Body of pancreas (tissue), 4 donors: ENCODE measurements at regions not wholly inside any gene's neighbourhood (a gene's known extent, or its start where the extent isn't known, plus 50 kb on each side); places are given as distances from the start of the nearest gene placed in this dataset.

Source experiments
- ATAC-seq: fragments of 150-250 bp; one replicate; pipeline ENCODE4 v1.9.1; 2016
- DNase-seq, 4 donors: peaks; one replicate each; pipeline ENCODE4 v3.0.0-alpha.2; 2019
- H3K27ac ChIP-seq, 4 donors: fragments of 200-600 bp; sonication (generic); 1 replicate in 3 of 4; 2 replicates in 1 of 4; pipeline versions ENCODE4 v1.5.1 to v1.6.1; 2016 to 2019; ENCODE audit warnings: mild to moderate bottlenecking in 1 of 4, mixed read lengths in 1 of 4, moderate library complexity in 1 of 4
- H3K27me3 ChIP-seq, 2 donors: fragments of 200-600 bp; sonication (generic); one replicate each; pipeline ENCODE4 v1.6.0; 2016; ENCODE audit warnings: mild to moderate bottlenecking in 1 of 2
- H3K36me3 ChIP-seq, 2 donors: fragments of 200-600 bp; sonication (generic); replicated peaks in 1 of 2; 2 replicates each; pipeline ENCODE4 v1.5.1; 2016; ENCODE audit warnings: low read depth in 2 of 2; ENCODE audit not compliant: insufficient read depth in 1 of 2
- H3K4me1 ChIP-seq: fragments of 200-600 bp; sonication (generic); one replicate; pipeline ENCODE4 v1.6.0; 2016
- H3K4me3 ChIP-seq, 2 donors: fragments of 200-600 bp; sonication (generic); 1 replicate in 1 of 2; 2 replicates in 1 of 2; pipeline ENCODE4 v1.5.1; 2016 to 2019
- H3K9me3 ChIP-seq, 3 donors: fragments of 200-600 bp; sonication (generic); 1 replicate in 2 of 3; 2 replicates in 1 of 3; pipeline ENCODE4 v1.5.1; 2016
- CTCF ChIP-seq, 7 experiments: fragments of 450-650 bp in 4 of 7; fragments of 200-600 bp in 3 of 7; sonication (generic) in 3 of 7; IDR thresholded peaks; one replicate each; pipeline ENCODE4 v1.5.1; 2016 to 2019; ENCODE audit warnings: antibody characterized with exemption in 7 of 7
- POLR2A ChIP-seq, 3 donors: fragments of 450-650 bp; IDR thresholded peaks; one replicate each; pipeline ENCODE4 v1.6.1; 2016; ENCODE audit warnings: antibody characterized with exemption in 3 of 3, mild to moderate bottlenecking in 2 of 3
- WGBS, 2 donors: methylation state at CpG; one replicate each; pipeline ENCODE4 v1.1.5; 2017; 5-methylcytosine and 5-hydroxymethylcytosine counted together
- intact Hi-C: fragments of 100-400 bp; cut with DNase I; formaldehyde crosslinking; loops from one replicate; pipeline ENCODE4 v1.15.1; 2023

- no peaks in the 10 kb centered on the region for H3K36me3 ChIP-seq
Measured at GRCh38 chr16:26550111-26550610, 516.6 kb upstream of the C16orf82 start.

GRCh38 chr16:26554030-26554429 lies 512.7 kb upstream of the C16orf82 start:
- H3K9me3 ChIP-seq: no peaks in the 10 kb centered on the region
- no peak overlapping the region for H3K4me3 ChIP-seq
- 66 to 75% methylated on average over 3 of the region's 3 CpGs for WGBS, 2 donors
- ATAC-seq (no peak), DNase-seq (no peak)
- H3K36me3 ChIP-seq: no peaks in the 10 kb centered on the region
- no peak overlapping the region for H3K27ac ChIP-seq
- no peaks in the 10 kb centered on the region for H3K4me1 ChIP-seq
- TF ChIP-seq CTCF (IDR thresholded peaks at IDR 0.05): no peak
- TF ChIP-seq POLR2A (IDR thresholded peaks at IDR 0.05): no peak
- H3K27me3 ChIP-seq: no peaks in the 10 kb centered on the region
- intact Hi-C loops: no loop called here

More at GRCh38 chr16:26550111-26550610, 516.6 kb upstream of the C16orf82 start:
- ATAC-seq (no peak), DNase-seq (no peak)
- H3K9me3 ChIP-seq: no peaks in the 10 kb centered on the region
- intact Hi-C loops: no loop called here
- H3K27ac ChIP-seq: no peak overlapping the region
- H3K4me1 ChIP-seq: no peaks in the 10 kb centered on the region
- WGBS, 2 donors: 35 to 39% methylated on average over 3 of the region's 3 CpGs
- no peak overlapping the region for H3K4me3 ChIP-seq
- TF ChIP-seq POLR2A (IDR thresholded peaks at IDR 0.05): no peak
- no peak for TF ChIP-seq CTCF (IDR thresholded peaks at IDR 0.05)
- H3K27me3 ChIP-seq: no peaks in the 10 kb centered on the region

- no peak for TF ChIP-seq CTCF (IDR thresholded peaks at IDR 0.05)
- no peaks in the 10 kb centered on the region for H3K27me3 ChIP-seq
- H3K27ac ChIP-seq: no peak overlapping the region
- DNase-seq: peak; percentile 12 to 75 (median 30)
- intact Hi-C loops: no loop called here
- H3K36me3 ChIP-seq: no peaks in the 10 kb centered on the region
- H3K9me3 ChIP-seq: no peaks in the 10 kb centered on the region
- H3K4me3 ChIP-seq: no peak overlapping the region
- peaks cover 7% of the 10 kb centered on the region for H3K4me1 ChIP-seq
- ATAC-seq: no peak
- WGBS, 2 donors: 19 to 23% methylated on average over 6 of the region's 6 CpGs
Measured at GRCh38 chr16:26561303-26561702, 505.4 kb upstream of the C16orf82 start.

- Histone ChIP-seq H3K36me3 (no peaks in the 10 kb centered on the region), H3K27ac (no peak overlapping the region), H3K9me3 (no peaks in the 10 kb centered on the region), H3K27me3 (no peaks in the 10 kb centered on the region), H3K4me3 (no peak overlapping the region), H3K4me1 (peaks cover 7% of the 10 kb centered on the region)
- DNase-seq (no peak), ATAC-seq (no peak)
- intact Hi-C loops: no loop called here
- no peak for TF ChIP-seq CTCF (IDR thresholded peaks at IDR 0.05)
- no peak for TF ChIP-seq POLR2A (IDR thresholded peaks at IDR 0.05)
- 76 to 91% methylated on average over 2 of the region's 2 CpGs for WGBS, 2 donors
Measured at GRCh38 chr16:26563018-26563417, 503.7 kb upstream of the C16orf82 start.

- no peak for DNase-seq
Measured at GRCh38 chr16:26567356-26567755, 499.4 kb upstream of the C16orf82 start.

More at GRCh38 chr16:26567356-26567755, 499.4 kb upstream of the C16orf82 start:
- 44 to 51% methylated on average over 9 of the region's 9 CpGs for WGBS, 2 donors
- no peaks in the 10 kb centered on the region for H3K4me1 ChIP-seq
- no peak overlapping the region for H3K27ac ChIP-seq
- TF ChIP-seq CTCF (IDR thresholded peaks at IDR 0.05) (no peak), POLR2A (IDR thresholded peaks at IDR 0.05) (no peak)
- H3K36me3 ChIP-seq: no peaks in the 10 kb centered on the region
- intact Hi-C loops: no loop called here
- no peak for ATAC-seq
- H3K9me3 ChIP-seq: no peaks in the 10 kb centered on the region
- no peaks in the 10 kb centered on the region for H3K27me3 ChIP-seq
- no peak overlapping the region for H3K4me3 ChIP-seq
